HG03175 (cell line): ENCODE measurements at regions not wholly inside any gene's neighbourhood (a gene's known extent, or its start where the extent isn't known, plus 50 kb on each side); places are given as distances from the start of the nearest gene placed in this dataset.

ENCODE experiments used
- ATAC-seq: cut with Tn5 transposase; IDR thresholded peaks from one replicate; pipeline ENCODE4 v1.9.1; 2021; ENCODE audit warnings: mild to moderate bottlenecking, moderate library complexity; ENCODE audit not compliant: unreplicated experiment

DNA sequence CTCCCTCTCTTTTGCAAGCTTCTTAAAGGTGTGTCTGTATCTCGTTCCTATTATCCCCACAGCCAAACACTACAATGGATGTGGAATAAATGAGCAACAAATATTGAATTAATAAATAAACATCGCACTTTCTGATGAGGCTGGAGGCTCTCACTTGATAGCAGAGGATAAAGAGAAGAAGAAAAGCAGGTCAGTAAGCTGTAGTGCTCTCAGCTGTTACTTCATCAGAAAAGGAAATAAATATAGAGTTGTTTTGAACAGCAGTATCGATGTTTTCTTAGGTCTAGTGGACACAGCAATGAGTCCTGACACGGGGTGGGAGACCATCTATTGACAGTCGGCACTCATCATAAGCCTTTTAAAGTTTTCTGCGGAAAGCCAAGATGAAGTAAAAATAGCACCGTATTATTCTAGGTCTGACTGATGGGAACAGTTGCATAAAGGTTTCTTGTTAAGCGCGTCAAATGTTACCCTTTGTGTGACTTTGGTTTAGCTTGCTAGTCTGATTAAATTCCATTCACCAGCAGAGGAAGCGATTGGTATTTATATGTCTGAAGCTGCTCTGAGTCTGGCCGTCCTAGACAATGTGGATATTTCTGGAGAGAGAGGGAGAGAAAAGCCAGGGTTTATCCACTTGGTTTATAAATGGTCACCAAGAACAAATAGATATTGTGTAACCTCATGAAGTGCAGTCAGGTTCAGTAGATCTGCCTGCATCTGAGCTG is 646.1 kb downstream of the CDH11 start:
- ATAC-seq: no peak

DNA sequence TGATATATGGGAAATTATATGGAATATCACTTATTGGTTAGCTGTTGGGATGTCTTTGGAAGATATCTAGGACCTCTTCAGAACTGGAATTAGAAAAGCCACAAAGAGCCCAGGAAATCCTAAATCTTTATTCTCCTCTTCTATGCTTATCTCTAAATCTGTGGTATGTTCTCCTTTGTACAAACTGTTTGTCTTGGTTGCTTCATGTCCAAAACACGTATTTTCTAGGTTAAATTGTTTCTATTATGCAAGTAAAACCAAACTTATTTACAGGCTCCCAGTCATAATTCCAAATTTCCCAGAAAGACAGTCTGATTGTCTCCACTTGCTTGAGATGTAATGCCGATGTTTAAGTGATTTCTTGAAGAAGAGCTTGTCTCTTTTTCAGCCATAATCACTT is 650.9 kb downstream of the CDH11 start:
- ATAC-seq: no peak

DNA sequence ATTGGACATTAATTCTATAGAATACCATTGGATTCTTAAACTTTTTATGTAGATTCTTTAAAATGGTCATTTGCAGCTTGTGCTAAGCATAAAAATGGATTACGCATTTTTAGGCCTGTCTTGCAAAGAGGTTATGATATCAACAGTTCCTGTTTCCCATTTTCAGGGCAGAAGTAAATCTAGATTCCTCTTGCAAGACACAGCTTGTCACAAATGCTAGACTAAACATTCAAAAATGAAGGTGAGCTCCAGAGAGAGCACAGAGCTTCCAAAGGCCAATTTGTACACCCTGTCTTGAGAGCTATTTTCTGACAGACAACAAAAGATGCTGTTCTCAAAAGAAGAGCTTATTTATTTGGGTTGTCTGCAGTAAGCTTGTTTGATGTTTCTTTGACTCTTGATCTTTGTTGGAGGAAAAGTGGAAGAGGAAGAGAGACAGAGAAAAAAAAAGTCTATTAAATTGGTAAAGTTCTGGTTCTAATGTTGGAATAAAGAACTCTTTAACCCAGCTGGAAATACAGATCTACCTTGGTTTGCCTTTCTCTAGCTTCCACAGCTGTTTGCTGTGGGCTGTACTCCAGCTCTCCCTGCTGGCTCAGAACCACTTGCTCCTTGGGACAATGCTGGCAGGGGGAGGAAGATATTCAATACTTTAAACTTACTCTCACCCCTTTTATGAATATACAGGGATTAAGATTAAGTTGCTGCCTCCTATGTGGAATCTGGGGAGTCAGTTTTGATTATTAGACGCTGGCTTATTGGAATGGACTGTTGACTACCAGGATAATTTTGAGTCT is 651.8 kb downstream of the CDH11 start:
- no peak for ATAC-seq

DNA sequence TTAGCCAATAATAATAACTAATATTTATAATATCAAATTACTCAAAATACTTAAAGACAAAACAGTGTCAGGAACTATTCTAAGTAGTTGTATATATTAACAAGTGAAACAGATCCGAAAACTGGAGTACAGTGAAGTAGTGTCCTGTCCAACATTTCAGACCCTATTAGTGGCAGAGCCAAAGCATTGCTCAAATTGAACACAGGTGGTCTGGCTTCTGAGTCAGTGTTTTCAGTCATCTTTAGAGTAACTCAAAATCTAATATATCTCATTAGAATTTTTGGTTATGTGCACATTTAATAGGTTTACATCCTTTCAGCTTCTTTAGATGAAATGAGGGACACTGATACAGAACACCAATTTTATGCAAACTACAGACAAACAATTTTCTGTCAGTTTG is 652.5 kb downstream of the CDH11 start:
- no peak for ATAC-seq

DNA sequence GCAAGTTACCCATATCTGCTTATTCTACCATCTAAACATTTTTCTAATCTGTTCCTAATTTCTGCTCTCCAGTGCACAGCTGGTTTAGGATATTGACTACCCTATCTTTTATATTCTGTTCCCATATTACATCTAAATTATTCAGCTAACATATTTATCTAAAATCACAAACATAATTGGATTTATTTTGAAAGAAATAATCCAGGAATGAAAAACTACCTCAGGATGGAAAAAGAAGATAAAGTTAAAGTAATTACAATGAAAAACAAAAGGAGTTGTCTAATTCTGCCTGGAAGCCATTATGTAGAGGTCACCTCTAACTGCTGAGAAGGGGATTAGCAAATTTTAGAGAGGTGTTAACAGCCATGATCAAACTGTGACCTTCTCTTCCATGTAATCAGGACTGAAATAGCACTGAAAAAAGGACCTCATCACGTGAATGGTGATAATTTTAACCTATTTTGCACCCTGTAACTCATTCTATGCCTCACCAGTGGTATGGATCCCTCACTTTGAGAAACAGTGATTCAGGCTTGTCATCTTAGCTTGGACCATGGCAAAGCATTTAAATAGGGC is 653.3 kb downstream of the CDH11 start:
- no peak for ATAC-seq

DNA sequence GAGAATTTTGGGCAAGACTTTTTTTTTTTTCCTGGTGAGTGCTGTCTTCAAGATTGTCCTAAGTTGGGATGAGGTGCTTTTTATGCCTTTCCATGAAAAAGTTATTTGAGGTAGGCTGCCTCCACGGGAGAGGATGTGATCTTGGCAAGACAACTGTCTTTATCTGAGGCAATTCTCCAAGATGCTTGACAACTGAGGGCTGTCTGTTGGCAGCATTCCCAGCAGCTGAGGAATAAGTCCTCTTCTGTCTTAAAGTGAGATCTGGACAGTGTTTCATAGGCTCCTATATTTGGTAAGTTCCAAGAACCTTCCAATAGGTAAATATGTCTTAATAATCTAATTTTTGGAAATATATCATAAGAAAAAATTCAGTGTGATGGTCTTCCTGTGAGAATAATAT is 662.0 kb downstream of the CDH11 start:
- no peak for ATAC-seq

DNA sequence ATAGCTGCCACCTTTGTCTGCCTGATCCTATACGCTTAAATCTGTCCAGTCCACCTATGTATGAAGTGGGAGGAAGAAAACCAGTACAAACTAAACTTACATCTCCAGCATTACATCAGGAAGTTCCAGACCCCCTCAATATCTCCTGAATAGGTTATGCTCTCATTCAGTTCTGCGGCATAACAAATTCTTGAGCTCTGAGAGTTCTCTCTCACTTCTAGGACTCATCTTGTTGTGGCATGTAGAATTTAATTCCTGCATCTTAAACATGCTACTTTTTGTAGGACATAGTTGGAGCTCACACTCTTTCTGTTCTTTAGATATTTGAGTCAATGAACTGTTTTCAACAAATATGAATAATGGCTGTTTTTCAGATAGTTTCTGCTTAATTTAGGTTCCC is 662.5 kb downstream of the CDH11 start:
- no peak for ATAC-seq

DNA sequence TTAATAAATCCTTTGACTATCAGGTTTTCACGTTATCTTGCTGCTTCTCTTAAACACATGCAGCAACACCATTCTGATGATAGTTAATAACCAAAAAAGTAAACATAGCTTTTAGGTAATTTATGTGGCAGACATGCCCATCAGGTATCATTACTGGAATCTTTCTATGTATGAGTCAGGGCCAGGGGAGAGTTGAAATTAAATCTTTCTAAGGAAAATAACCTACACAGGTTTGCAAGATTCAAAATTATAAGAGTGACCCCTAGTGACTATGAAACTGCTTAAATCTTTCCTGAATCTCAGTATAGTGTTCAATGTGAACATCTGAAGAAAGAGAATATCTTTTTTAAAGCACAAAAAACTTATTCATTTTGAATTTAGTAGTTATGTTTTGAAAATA is 666.6 kb downstream of the CDH11 start:
- no peak for ATAC-seq

DNA sequence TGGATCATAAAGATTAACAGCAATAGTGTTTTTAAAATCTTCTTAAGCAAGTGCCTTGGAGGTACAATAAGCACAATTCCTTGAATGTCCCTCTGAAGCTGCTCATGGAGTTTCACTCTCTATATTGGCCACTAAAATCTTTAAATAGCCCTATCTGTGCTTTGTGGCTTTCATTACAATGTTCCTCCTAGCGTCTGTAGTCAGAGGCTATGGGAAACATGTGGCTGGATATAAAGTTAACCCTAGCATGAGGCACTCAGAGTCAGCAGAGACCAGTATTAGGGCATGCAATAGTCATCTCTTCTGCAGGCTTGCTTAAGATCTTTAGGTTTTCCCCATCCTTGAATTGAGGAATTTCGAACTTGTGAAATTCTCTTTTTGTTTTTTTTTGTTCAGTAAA is 668.2 kb downstream of the CDH11 start:
- no peak for ATAC-seq

DNA sequence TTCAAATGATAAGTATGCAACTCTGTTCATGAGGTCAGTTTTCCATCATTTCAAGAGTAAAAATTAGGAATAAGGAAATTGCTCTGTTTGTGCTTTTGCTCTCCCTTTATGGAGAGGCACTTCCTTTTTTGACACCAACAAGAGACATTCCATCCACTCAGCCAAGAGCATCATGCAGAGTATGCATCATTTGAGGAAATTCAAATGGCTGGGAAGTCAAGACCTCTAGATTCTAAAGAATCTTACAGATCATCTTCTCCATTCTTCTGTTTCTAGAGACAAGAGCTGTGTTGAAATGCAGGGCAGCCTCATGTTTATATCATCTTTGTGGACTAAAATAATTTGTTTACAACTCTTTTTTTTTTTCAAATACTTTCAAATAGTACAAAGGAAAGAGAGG is 669.4 kb downstream of the CDH11 start:
- no peak for ATAC-seq

DNA sequence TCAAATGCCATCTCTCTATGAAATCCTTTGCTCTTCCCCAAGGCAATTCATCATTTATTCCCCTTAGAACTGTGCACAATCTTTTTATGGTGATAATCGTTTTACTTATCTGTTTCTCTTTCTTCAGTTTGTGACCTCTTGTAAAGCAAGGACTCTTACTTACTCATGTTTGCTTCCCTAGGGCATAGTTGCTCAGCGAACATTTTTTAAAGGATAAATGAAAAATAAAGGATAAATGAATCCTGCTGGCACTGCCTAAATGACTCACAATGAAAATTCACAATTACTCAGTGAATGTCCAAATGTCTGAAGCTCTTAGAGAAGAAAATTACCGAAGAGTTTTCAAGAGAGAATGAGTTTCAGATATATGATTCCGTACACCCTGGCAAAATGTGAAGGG is 671.7 kb downstream of the CDH11 start:
- no peak for ATAC-seq

DNA sequence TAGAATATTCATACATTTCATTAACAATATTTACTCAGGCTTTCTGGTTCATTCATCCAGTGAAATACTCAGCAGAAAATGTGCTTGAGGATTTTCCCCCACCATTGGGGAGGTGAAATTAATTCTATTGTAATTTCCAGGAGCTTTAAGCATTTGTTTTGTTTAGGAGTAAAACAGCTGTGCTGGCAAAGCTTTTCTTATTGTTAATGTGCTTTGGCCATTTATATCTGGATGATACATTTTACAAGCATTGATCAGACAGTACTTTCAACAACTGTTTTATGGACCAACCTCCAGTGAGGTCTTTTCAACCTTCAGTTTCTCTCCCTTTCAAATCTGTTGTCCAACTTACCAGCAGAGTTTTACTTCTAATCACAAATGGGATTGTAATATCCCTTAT is 672.4 kb downstream of the CDH11 start:
- no peak for ATAC-seq

DNA sequence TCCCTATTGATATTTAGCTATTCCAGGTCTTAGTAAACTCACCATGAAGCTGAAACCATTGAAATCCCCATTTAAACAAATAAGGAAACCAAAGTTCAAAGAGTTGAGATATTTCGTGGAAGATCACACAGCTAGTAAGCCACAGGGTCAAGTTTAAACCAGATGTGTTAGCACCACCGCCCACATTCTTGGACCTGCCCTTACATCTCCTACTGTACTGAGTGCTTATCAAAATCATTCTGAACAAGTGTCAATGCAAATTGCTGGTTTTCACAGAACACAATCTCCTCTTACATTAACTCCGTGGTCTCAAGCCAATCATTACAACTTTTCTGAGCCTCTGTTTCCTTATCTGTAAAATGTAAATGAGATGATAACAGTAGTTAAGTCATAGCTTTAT is 676.2 kb downstream of the CDH11 start:
- no peak for ATAC-seq

DNA sequence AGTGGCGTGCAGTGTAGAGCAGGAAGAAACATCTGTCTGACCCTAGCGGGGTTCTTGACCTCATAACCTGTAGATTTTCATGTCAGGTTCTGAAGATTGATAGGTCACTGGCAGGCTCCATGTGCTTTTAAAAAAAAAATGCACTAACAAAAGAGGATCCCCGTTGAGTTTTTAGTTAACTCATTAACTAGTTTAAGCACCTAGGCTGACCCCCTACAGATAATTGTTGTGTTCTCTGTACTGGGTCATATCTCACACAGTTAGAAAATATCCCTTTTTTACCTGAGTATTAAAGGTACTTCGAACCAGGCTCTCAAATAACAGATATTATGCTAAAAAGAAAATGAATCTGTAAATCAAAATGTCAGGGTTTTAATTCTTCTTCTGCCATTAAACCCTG is 676.6 kb downstream of the CDH11 start:
- no peak for ATAC-seq

DNA sequence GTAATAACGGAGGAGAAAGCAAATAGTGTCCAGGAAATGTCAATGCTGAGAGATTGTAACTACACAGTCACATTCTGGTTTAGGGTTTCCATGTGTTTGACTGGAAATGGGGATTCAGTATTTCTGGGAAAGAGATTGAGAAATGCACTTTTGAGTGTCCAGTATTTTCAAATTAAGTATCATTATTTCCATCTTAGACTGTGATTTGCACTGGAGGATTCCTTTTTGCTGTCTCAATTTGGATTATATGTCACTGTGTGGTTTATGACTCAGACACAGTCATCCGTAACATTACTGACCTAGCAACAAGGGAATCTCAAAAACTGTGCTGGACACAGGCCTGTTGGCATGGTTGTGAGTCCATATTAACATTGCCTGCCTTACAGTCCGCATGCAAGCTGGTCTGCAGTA is 681.4 kb downstream of the CDH11 start:
- no peak for ATAC-seq

DNA sequence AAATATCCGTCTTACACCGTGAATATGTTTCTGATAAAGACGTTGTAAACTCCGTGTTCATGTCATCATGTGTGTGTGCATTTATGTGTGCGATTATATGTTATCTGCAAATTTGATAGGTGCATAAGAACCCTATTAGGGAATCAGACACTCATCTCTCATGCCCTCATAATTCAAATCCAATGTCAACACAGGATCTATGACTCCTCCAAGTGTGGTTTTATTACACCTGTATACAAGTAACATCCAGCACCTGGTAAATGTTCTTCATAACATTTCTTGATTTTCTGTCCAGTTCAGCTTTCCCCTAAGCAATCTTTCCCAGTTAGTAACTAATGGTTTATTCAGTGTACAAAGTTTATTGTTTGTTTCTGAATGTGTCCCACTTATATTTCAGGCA is 681.9 kb downstream of the CDH11 start:
- ATAC-seq: no peak

DNA sequence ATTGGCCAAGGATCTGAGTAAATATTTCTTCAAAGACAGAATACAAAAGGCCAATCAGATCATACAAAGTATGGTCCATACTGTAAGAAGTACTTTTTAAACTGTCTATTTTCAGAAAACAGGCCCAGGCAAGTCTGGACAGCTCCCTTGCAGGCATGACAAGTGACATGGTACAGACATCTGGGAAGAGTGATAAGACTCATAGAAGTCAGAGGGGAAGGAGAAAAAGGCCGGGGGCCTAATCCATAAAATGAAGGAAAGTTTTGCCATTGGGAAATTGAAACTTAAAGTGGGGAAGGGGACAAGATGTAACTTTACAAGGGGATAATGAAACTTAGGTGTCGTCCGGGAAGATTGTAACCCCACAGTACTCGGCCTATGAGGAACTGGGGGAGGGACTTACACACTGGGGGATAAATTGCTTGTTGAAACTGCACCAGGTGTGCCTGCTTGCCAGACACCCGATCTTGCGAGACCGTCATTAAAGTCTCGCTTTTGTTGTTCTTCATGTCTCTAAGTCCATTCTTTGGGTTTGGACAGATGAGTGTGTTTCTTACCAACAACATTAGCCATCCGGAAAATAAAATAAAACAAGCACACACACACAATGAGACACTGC is 684.0 kb downstream of the CDH11 start:
- no peak for ATAC-seq

DNA sequence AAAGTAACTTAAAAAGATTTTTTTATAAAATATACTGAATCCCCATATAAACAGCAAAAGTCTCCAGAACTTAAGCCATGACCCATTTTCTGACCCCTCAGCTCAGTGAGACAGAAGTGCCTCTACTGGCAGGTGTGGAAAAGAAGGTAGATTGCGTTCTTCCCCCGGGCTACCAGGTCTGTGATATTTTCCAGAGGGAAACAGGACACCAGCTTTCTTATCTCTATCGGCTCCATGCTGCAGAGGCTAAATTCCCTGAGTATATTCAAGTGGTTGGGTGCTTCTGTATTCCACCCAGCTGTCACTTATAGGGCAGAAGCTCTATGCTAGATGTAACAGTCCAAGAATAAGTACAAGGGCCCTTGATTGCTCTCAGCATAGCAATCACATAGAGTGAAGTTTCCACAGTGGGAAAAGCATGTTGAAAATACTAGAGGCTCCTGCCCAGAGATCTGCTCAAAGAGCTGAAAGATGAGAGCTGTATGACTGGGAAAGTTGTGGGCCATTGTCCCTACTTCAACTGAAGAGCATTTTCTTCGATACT is 687.3 kb downstream of the CDH11 start:
- no peak for ATAC-seq

DNA sequence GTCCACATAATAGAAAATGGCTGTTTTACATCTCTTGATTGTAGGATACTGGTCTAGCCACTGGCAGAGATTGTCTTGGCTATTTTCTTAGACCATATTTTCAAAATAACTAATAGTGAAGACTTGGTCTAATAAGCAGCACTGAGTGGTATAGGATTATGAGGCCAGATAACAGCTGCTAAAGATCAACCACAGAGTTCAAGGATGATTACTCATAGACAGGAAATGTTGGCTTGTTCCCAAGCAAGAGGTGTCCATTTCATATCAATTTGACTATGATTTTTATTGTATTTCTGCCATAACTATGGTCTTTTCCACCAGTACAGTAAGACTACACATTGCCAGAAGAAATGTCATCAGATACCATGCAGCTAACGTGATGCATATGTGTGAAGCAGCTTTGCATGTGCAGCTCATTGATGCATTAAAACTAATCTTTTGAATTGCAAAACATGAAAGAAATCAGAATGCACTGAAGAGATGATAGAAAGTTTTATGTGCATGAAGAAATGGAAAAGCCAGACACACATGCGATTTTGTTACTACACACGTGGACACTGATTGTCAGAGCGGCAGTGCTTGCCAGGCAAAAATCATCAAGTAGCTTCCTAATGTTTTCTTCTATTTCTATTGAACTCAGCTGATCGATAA is 693.3 kb downstream of the CDH11 start:
- no peak for ATAC-seq

DNA sequence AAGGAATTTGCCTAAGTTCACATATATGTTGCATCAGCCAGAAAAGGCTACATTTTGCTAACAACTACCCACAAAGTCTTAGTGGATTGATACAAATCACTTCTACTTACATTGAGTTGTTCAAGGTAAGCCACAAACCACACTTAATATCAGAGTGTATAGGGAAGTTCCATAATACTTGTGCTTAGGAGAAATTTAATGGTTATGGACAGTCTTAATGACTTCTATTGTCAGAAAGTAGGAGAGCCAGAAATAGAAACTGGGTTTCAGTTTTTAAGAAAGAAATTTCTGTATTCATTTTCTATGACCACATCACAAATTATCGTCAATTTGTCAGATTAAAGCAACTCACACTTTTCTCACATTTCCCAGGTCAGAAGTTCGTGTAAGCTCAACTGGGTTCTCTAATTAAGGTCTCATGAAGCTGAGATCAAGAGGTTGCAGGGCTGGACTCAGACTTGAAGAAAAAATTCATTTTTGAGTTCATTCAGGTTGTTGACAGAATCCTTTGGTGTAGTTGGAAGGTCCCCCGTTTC is 695.7 kb downstream of the CDH11 start:
- no peak for ATAC-seq

DNA sequence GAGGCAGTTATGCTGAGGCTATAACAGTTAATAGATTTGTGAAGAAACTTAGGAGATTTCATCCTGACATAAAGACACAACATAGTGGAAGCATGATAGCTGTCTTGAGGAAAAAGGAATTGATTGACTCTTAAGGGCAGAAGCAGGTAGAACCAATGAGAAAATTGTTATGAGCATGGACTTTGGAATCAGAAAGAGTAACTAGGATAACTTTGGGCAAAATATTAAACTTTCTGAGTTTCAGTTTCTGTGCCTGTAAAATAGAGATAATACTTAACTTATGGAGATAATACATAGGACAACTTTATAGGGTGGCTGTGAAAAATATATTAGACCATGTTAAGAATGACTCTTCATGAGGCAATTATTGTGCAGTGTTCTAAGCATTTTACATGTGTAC is 696.5 kb downstream of the CDH11 start:
- no peak for ATAC-seq
